HEK293T (cell line): ENCODE measurements at regions not wholly inside any gene's neighbourhood (a gene's known extent, or its start where the extent isn't known, plus 50 kb on each side); places are given as distances from the start of the nearest gene placed in this dataset.

Experiments used
- CTCF ChIA-PET: fragments of 350-600 bp; formaldehyde crosslinking; extraction: SDS; loops from one replicate; lab custom pipeline; 2021; ENCODE audit warnings: antibody characterized with exemption, inconsistent platforms; lab: Yijun Ruan, JAX
- POLR2A ChIA-PET: fragments of 350-600 bp; formaldehyde crosslinking; extraction: SDS; loops from one replicate; lab custom pipeline; 2020; ENCODE audit warnings: antibody characterized with exemption, inconsistent platforms; lab: Yijun Ruan, JAX
- DNase-seq: peaks from one replicate; pipeline ENCODE4 v3.0.0; 2012; ENCODE audit warnings: mixed read lengths; ENCODE audit errors: extremely low spot score
- ARNT ChIP-seq: fragments of 450-650 bp; IDR thresholded peaks from 2 replicates; pipeline ENCODE4 v1.6.1; 2017; ENCODE audit warnings: mild to moderate bottlenecking
- BHLHE40 ChIP-seq: fragments of 450-650 bp; IDR thresholded peaks from 2 replicates; pipeline ENCODE4 v1.6.1; 2016; ENCODE audit warnings: mild to moderate bottlenecking, moderate library complexity, borderline replicate concordance
- CTBP1 ChIP-seq: fragments of 450-650 bp; IDR thresholded peaks from 2 replicates; pipeline ENCODE4 v1.6.1; 2016; ENCODE audit warnings: borderline replicate concordance
- ELF4 ChIP-seq: fragments of 450-650 bp; IDR thresholded peaks from 2 replicates; pipeline ENCODE4 v1.6.1; 2017; ENCODE audit warnings: antibody characterized with exemption
- FOXA1 ChIP-seq: fragments of 450-650 bp; IDR thresholded peaks from 2 replicates; pipeline ENCODE4 v1.6.1; 2016; ENCODE audit warnings: mild to moderate bottlenecking
- FOXK2 ChIP-seq: fragments of 450-650 bp; IDR thresholded peaks from 2 replicates; pipeline ENCODE4 v1.6.1; 2016; ENCODE audit warnings: mild to moderate bottlenecking
- FOXM1 ChIP-seq: fragments of 450-650 bp; IDR thresholded peaks from 2 replicates; pipeline ENCODE4 v1.6.1; 2017; ENCODE audit warnings: mild to moderate bottlenecking, borderline replicate concordance
- HDGF ChIP-seq: fragments of 450-650 bp; IDR thresholded peaks from 2 replicates; pipeline ENCODE4 v1.6.1; 2017; ENCODE audit warnings: antibody characterized with exemption, borderline replicate concordance
- L3MBTL2 ChIP-seq: fragments of 450-650 bp; conservative IDR thresholded peaks from 2 replicates; pipeline ENCODE4 v1.6.1; 2016; ENCODE audit warnings: mild to moderate bottlenecking
- LEF1 ChIP-seq: fragments of 450-650 bp; IDR thresholded peaks from 2 replicates; pipeline ENCODE4 v1.6.1; 2017; ENCODE audit warnings: mild to moderate bottlenecking, borderline replicate concordance
- NFRKB ChIP-seq: fragments of 450-650 bp; IDR thresholded peaks from 2 replicates; pipeline ENCODE4 v1.6.1; 2016; ENCODE audit warnings: mild to moderate bottlenecking, moderate library complexity
- SP1 ChIP-seq: fragments of 450-650 bp; IDR thresholded peaks from 2 replicates; pipeline ENCODE4 v1.6.1; 2017
- SUZ12 ChIP-seq: fragments of 450-650 bp; IDR thresholded peaks from 2 replicates; pipeline ENCODE4 v1.6.1; 2016; ENCODE audit warnings: mild to moderate bottlenecking
- TARDBP ChIP-seq: fragments of 450-650 bp; IDR thresholded peaks from 2 replicates; pipeline ENCODE4 v1.6.1; 2016
- ZNF384 ChIP-seq: fragments of 450-650 bp; IDR thresholded peaks from 2 replicates; pipeline ENCODE4 v1.6.1; 2016
- TF ChIP-seq, protein P1 (sequence below): fragments of 450-650 bp; IDR thresholded peaks from 2 replicates; pipeline ENCODE4 v1.6.1; 2016

DNA sequence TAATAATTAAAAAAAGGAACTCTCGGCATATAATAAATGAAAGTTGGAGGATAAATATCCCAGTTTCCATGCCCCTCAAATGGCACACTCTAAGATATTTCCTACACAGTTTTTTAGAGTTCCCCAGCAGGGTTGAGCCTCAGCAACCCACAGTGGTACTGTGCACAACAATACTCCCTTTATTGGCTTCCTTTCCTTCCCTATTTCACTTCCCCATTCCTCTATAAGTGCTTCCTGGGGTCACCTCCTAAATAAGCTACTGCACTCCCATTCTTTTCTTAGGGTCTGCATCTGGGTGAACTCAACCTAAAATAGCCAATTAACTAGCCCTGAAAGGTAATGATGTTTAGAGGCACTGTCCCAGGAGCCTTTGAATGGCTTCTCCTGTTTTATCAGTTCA, 76.4 kb upstream of the NHS start:
- TF ChIP-seq HDGF (no peak), ZNF384 (no peak), CTBP1 (no peak)

DNA sequence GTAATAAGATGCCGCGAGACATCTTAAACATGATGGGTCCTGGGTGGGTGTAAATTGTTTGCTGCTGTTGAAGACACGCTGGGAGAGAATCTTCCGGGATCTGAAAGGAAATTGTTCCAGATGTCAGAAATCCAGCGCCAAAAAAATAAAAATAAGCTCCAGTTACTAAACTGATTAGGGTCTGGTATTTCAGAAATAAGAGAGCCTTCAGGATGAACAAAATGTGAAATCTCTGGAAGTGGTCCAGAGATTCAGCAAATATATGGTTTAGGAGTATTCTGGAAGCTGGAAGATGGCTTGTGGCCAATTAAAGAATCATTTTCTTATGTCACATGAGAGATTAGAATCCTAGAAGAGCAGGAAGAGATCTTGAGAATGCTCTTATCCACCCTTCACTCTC, 75.8 kb upstream of the NHS start:
- TF ChIP-seq, protein P1, sequence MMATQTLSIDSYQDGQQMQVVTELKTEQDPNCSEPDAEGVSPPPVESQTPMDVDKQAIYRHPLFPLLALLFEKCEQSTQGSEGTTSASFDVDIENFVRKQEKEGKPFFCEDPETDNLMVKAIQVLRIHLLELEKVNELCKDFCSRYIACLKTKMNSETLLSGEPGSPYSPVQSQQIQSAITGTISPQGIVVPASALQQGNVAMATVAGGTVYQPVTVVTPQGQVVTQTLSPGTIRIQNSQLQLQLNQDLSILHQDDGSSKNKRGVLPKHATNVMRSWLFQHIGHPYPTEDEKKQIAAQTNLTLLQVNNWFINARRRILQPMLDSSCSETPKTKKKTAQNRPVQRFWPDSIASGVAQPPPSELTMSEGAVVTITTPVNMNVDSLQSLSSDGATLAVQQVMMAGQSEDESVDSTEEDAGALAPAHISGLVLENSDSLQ = no peak
- no peak for TF ChIP-seq ELF4
- TF ChIP-seq L3MBTL2 = no peak
- TF ChIP-seq HDGF = no peak
- no peak for TF ChIP-seq FOXA1
- no peak for TF ChIP-seq ZNF384
- no peak for TF ChIP-seq FOXM1
- TF ChIP-seq NFRKB = no peak
- TF ChIP-seq BHLHE40 = no peak
- no peak for TF ChIP-seq SUZ12
- TF ChIP-seq ARNT = no peak
- no peak for TF ChIP-seq TARDBP
- TF ChIP-seq LEF1 = no peak
- no peak for TF ChIP-seq CTBP1
- no peak for TF ChIP-seq SP1
- no peak for TF ChIP-seq FOXK2
- ChIA-PET POLR2A (interaction anchor here (1.0 kb wide), 1 partner anchor 105 kb away, joined by 4 read pairs; no protein-coding TSS in a partner anchor), CTCF (interaction anchor here (0.6 kb wide), 1 partner anchor 416 kb away, joined by 3 read pairs; no protein-coding TSS in a partner anchor)
- no peak for DNase-seq

More for the DNA sequence above, 76.4 kb upstream of the NHS start:
- ChIA-PET POLR2A (interaction anchor here (1.0 kb wide), 1 partner anchor 106 kb away, joined by 4 read pairs; no protein-coding TSS in a partner anchor), CTCF (no interaction called here)
- no peak for DNase-seq

DNA sequence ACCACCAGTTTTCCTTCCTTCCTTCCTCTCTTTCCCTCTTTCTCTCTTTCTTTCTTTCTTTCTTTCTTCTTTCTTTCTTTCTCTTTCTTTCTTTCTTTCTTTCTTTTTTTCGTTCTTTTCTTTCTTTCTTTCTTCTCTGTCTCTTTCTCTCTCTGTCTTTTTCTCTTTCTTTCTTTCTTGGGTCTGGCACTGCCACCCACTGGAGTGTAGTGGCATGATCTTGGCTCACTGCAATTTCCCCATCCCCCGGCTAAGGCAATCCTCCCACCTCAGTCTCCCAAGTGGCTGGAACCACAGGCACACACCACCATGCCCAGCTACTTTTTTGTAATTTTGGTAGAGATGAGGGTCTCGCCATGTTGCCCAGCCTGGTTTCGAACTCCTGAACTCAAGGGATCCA, 51.6 kb upstream of the NHS start:
- CTCF ChIA-PET = no interaction called here
- TF ChIP-seq SUZ12 (no peak), HDGF (no peak), L3MBTL2 (no peak)
- TF ChIP-seq, protein P1 = no peak
- POLR2A ChIA-PET = no interaction called here
- no peak for DNase-seq
